Activated CD4-positive, alpha-beta memory T cell treated with anti-CD3 and anti-CD28 coated beads, Interleukin-2, amount 10 ng/mL, durations not matched to agents 7 days and 5 days (primary cell): ENCODE measurements at regions not wholly inside any gene's neighbourhood (a gene's known extent, or its start where the extent isn't known, plus 50 kb on each side); places are given as distances from the start of the nearest gene placed in this dataset.

ENCODE experiments used
- CTCF ChIA-PET: fragments of 350-600 bp; sonication (Branson Sonifier 250); formaldehyde crosslinking; loops from one replicate; lab custom pipeline; 2021; ENCODE audit warnings: antibody characterized with exemption, inconsistent platforms; lab: Charles Lee
- POLR2A ChIA-PET: fragments of 350-600 bp; sonication (Branson Sonifier 250); formaldehyde crosslinking; loops from one replicate; lab custom pipeline; 2021; ENCODE audit warnings: antibody characterized with exemption; lab: Charles Lee
- DNase-seq: peaks from one replicate; pipeline ENCODE4 v3.0.0-alpha.2; 2020
- H3K27ac Mint-ChIP-seq: one replicate; pipeline ENCODE4 v1.8.0; 2021; ENCODE audit warnings: mild to moderate bottlenecking, mixed read lengths
- H3K27me3 Mint-ChIP-seq: one replicate; pipeline ENCODE4 v1.8.0; 2021; ENCODE audit warnings: mixed read lengths
- H3K36me3 Mint-ChIP-seq: one replicate; pipeline ENCODE4 v1.8.0; 2021; ENCODE audit warnings: low read depth, mixed read lengths
- H3K4me1 Mint-ChIP-seq: one replicate; pipeline ENCODE4 v1.8.0; 2021; ENCODE audit warnings: mixed read lengths
- H3K4me3 Mint-ChIP-seq: one replicate; pipeline ENCODE4 v1.8.0; 2021; ENCODE audit warnings: mild to moderate bottlenecking, mixed read lengths
- H3K9me3 Mint-ChIP-seq: one replicate; pipeline ENCODE4 v1.8.0; 2021; ENCODE audit warnings: mixed read lengths

- DNase-seq = no peak
- no peak overlapping the region for H3K4me3 Mint-ChIP-seq
- H3K4me1 Mint-ChIP-seq = no peaks in the 10 kb centered on the region
- no peaks in the 10 kb centered on the region for H3K27me3 Mint-ChIP-seq
- no peak overlapping the region for H3K27ac Mint-ChIP-seq
- ChIA-PET POLR2A (no interaction called here), CTCF (interaction anchor here (0.6 kb wide), 1 partner anchor 1291 kb away, joined by 3 read pairs; no protein-coding TSS in a partner anchor)
- no peaks in the 10 kb centered on the region for H3K36me3 Mint-ChIP-seq
- peaks cover 6% of the 10 kb centered on the region for H3K9me3 Mint-ChIP-seq
Measured at GRCh38 chr2:104043864-104044263, 810.1 kb upstream of the POU3F3 start.

GRCh38 chr2:104045071-104045470, 808.8 kb upstream of the POU3F3 start:
- H3K27ac Mint-ChIP-seq = no peak overlapping the region
- CTCF ChIA-PET = no interaction called here
- DNase-seq = no peak
- no peaks in the 10 kb centered on the region for H3K4me1 Mint-ChIP-seq
- no peak overlapping the region for H3K4me3 Mint-ChIP-seq
- no peaks in the 10 kb centered on the region for H3K27me3 Mint-ChIP-seq
- H3K36me3 Mint-ChIP-seq = no peaks in the 10 kb centered on the region
- peaks cover 4% of the 10 kb centered on the region for H3K9me3 Mint-ChIP-seq
- POLR2A ChIA-PET = no interaction called here

- Mint-ChIP-seq H3K4me1 (no peaks in the 10 kb centered on the region), H3K27me3 (no peaks in the 10 kb centered on the region), H3K4me3 (no peak overlapping the region), H3K9me3 (peaks cover 6% of the 10 kb centered on the region), H3K36me3 (no peaks in the 10 kb centered on the region), H3K27ac (no peak overlapping the region)
- no peak for DNase-seq
- ChIA-PET CTCF (no interaction called here), POLR2A (no interaction called here)
Measured at GRCh38 chr2:104046466-104046865, 807.4 kb upstream of the POU3F3 start.

- no peaks in the 10 kb centered on the region for H3K36me3 Mint-ChIP-seq
- H3K4me1 Mint-ChIP-seq = no peaks in the 10 kb centered on the region
- DNase-seq = no peak
- POLR2A ChIA-PET = no interaction called here
- CTCF ChIA-PET = no interaction called here
- H3K27me3 Mint-ChIP-seq = no peaks in the 10 kb centered on the region
- H3K4me3 Mint-ChIP-seq = no peak overlapping the region
- peaks cover 6% of the 10 kb centered on the region for H3K9me3 Mint-ChIP-seq
- H3K27ac Mint-ChIP-seq = no peak overlapping the region
Measured at GRCh38 chr2:104047516-104047915, 806.4 kb upstream of the POU3F3 start.

- Mint-ChIP-seq H3K9me3 (peaks cover 7% of the 10 kb centered on the region), H3K36me3 (no peaks in the 10 kb centered on the region), H3K4me1 (no peaks in the 10 kb centered on the region), H3K27ac (no peak overlapping the region), H3K4me3 (no peak overlapping the region), H3K27me3 (no peaks in the 10 kb centered on the region)
- ChIA-PET CTCF (no interaction called here), POLR2A (no interaction called here)
- DNase-seq = no peak
Measured at GRCh38 chr2:104049438-104049837, 804.5 kb upstream of the POU3F3 start.

GRCh38 chr2:104049981-104050380, 803.9 kb upstream of the POU3F3 start:
- POLR2A ChIA-PET = no interaction called here
- Mint-ChIP-seq H3K27me3 (no peaks in the 10 kb centered on the region), H3K4me3 (no peak overlapping the region), H3K36me3 (no peaks in the 10 kb centered on the region), H3K27ac (no peak overlapping the region), H3K4me1 (no peaks in the 10 kb centered on the region), H3K9me3 (peaks cover 7% of the 10 kb centered on the region)
- CTCF ChIA-PET = no interaction called here
- no peak for DNase-seq

GRCh38 chr2:104050656-104051242, 803.2 kb upstream of the POU3F3 start:
- CTCF ChIA-PET = no interaction called here

GRCh38 chr2:104051766-104052165, 802.1 kb upstream of the POU3F3 start:
- DNase-seq = no peak
- Mint-ChIP-seq H3K4me1 (no peaks in the 10 kb centered on the region), H3K27ac (no peak overlapping the region), H3K36me3 (no peaks in the 10 kb centered on the region), H3K27me3 (no peaks in the 10 kb centered on the region), H3K4me3 (no peak overlapping the region), H3K9me3 (peaks cover 10% of the 10 kb centered on the region)
- POLR2A ChIA-PET = no interaction called here
- CTCF ChIA-PET = no interaction called here

More at GRCh38 chr2:104050656-104051242, 803.2 kb upstream of the POU3F3 start:
- no peak overlapping the region for H3K27ac Mint-ChIP-seq
- H3K4me1 Mint-ChIP-seq = no peaks in the 10 kb centered on the region
- peaks cover 7% of the 10 kb centered on the region for H3K9me3 Mint-ChIP-seq
- H3K4me3 Mint-ChIP-seq = no peak overlapping the region
- H3K27me3 Mint-ChIP-seq = no peaks in the 10 kb centered on the region
- no peaks in the 10 kb centered on the region for H3K36me3 Mint-ChIP-seq
- DNase-seq = no peak
- POLR2A ChIA-PET = no interaction called here

- POLR2A ChIA-PET = no interaction called here
- H3K27me3 Mint-ChIP-seq = no peaks in the 10 kb centered on the region
- H3K36me3 Mint-ChIP-seq = no peaks in the 10 kb centered on the region
- CTCF ChIA-PET = no interaction called here
- no peak overlapping the region for H3K4me3 Mint-ChIP-seq
- no peak overlapping the region for H3K27ac Mint-ChIP-seq
- DNase-seq = no peak
- no peaks in the 10 kb centered on the region for H3K4me1 Mint-ChIP-seq
- H3K9me3 Mint-ChIP-seq = peaks cover 8% of the 10 kb centered on the region
Measured at GRCh38 chr2:104052356-104052755, 801.6 kb upstream of the POU3F3 start.

GRCh38 chr2:104056451-104056850, 797.5 kb upstream of the POU3F3 start:
- Mint-ChIP-seq H3K4me3 (no peak overlapping the region), H3K27me3 (no peaks in the 10 kb centered on the region), H3K36me3 (no peaks in the 10 kb centered on the region), H3K4me1 (no peaks in the 10 kb centered on the region), H3K27ac (no peak overlapping the region), H3K9me3 (peaks cover 5% of the 10 kb centered on the region)
- ChIA-PET CTCF (no interaction called here), POLR2A (no interaction called here)
- no peak for DNase-seq

- DNase-seq = no peak
- Mint-ChIP-seq H3K27me3 (no peaks in the 10 kb centered on the region), H3K36me3 (no peaks in the 10 kb centered on the region), H3K4me3 (no peak overlapping the region), H3K9me3 (peaks cover 2% of the 10 kb centered on the region), H3K27ac (no peak overlapping the region), H3K4me1 (no peaks in the 10 kb centered on the region)
- POLR2A ChIA-PET = no interaction called here
- CTCF ChIA-PET = no interaction called here
Measured at GRCh38 chr2:104068665-104069064, 785.2 kb upstream of the POU3F3 start.

GRCh38 chr2:104077573-104077972, 776.3 kb upstream of the POU3F3 start:
- Mint-ChIP-seq H3K9me3 (peaks cover 7% of the 10 kb centered on the region), H3K36me3 (no peaks in the 10 kb centered on the region), H3K27ac (no peak overlapping the region), H3K27me3 (no peaks in the 10 kb centered on the region), H3K4me1 (no peaks in the 10 kb centered on the region), H3K4me3 (no peak overlapping the region)
- ChIA-PET POLR2A (no interaction called here), CTCF (no interaction called here)
- no peak for DNase-seq

- Mint-ChIP-seq H3K4me3 (no peak overlapping the region), H3K4me1 (no peaks in the 10 kb centered on the region), H3K27ac (no peak overlapping the region), H3K36me3 (no peaks in the 10 kb centered on the region), H3K27me3 (no peaks in the 10 kb centered on the region), H3K9me3 (peaks cover 4% of the 10 kb centered on the region)
- no peak for DNase-seq
- ChIA-PET POLR2A (no interaction called here), CTCF (no interaction called here)
Measured at GRCh38 chr2:104078431-104079157, 775.3 kb upstream of the POU3F3 start.

- peaks cover 13% of the 10 kb centered on the region for H3K9me3 Mint-ChIP-seq
- H3K36me3 Mint-ChIP-seq = no peaks in the 10 kb centered on the region
- no peak overlapping the region for H3K4me3 Mint-ChIP-seq
- no peak overlapping the region for H3K27ac Mint-ChIP-seq
- no peak for DNase-seq
- POLR2A ChIA-PET = no interaction called here
- no peaks in the 10 kb centered on the region for H3K27me3 Mint-ChIP-seq
- CTCF ChIA-PET = no interaction called here
- H3K4me1 Mint-ChIP-seq = no peaks in the 10 kb centered on the region
Measured at GRCh38 chr2:104088745-104089144, 765.2 kb upstream of the POU3F3 start.
